ENCODE measurements at regions not wholly inside any gene's neighbourhood (a gene's known extent, or its start where the extent isn't known, plus 50 kb on each side); places are given as distances from the start of the nearest gene placed in this dataset.

- H3K27ac ChIP-seq (ENCODE audit: control insufficient read depth, insufficient read depth, low read length), result no peak overlapping the region
- dilution Hi-C loops (cut with MboI; ENCODE audit: extremely low pct_ligation_motif_present, low sequenced_read_pairs), result no loop called here
- no peak for DNase-seq (ENCODE audit: low read depth, low spot score)
- no peaks in the 10 kb centered on the region for H3K27me3 ChIP-seq (ENCODE audit: control insufficient read depth, extremely low read depth, insufficient read depth, low read length)
- H3K9me1 ChIP-seq (ENCODE audit: control insufficient read depth, extremely low read depth, insufficient read depth, low read length), result no peaks in the 10 kb centered on the region
- H3K79me2 ChIP-seq (ENCODE audit: control insufficient read depth, insufficient read depth, low read length), result no peaks in the 10 kb centered on the region
- no peaks in the 10 kb centered on the region for H3K9me3 ChIP-seq (ENCODE audit: control insufficient read depth, low read depth, low read length)
- H3K4me3 ChIP-seq (ENCODE audit: control insufficient read depth in 2 of 3, extremely low read depth in 1 of 3, insufficient read depth in 2 of 3, low read depth in 1 of 3, low read length in 3 of 3), result no peak overlapping the region
- H4K20me1 ChIP-seq (ENCODE audit: control insufficient read depth, extremely low read depth, insufficient read depth, low read length), result no peaks in the 10 kb centered on the region
- H3K4me1 ChIP-seq (ENCODE audit: control insufficient read depth, extremely low read depth, insufficient read depth, low read length), result no peaks in the 10 kb centered on the region
- no peaks in the 10 kb centered on the region for H3K36me3 ChIP-seq (ENCODE audit: control insufficient read depth in 2 of 2, extremely low read depth in 1 of 2, insufficient read depth in 2 of 2, low read length in 2 of 2)
- TF ChIP-seq EZH2 (IDR thresholded peaks at IDR 0.05; ENCODE audit: low read length), result no peak
- no peak for TF ChIP-seq CTCF (optimal IDR thresholded peaks at IDR 0.05 in 1 of 3, IDR thresholded peaks at IDR 0.05 in 1 of 3, conservative IDR thresholded peaks at IDR 0.05 in 1 of 3; ENCODE audit: extremely low read depth in 1 of 3, insufficient read depth in 2 of 3, low read length in 3 of 3)
- H2AFZ ChIP-seq (ENCODE audit: control insufficient read depth, low read length), result no peak overlapping the region
- no peak overlapping the region for H3K4me2 ChIP-seq (ENCODE audit: control insufficient read depth, extremely low read depth, insufficient read depth, low read depth, low read length)
- FAIRE-seq, result no peak
- H3K9ac ChIP-seq (ENCODE audit: control insufficient read depth, extremely low read depth, insufficient read depth, low read length), result no peak overlapping the region
Observed at GRCh38 chr21:28380241-28380640, 612.4 kb downstream of the LTN1 start.

- Histone ChIP-seq H3K4me3 (ENCODE audit: control insufficient read depth in 2 of 3, extremely low read depth in 1 of 3, insufficient read depth in 2 of 3, low read depth in 1 of 3, low read length in 3 of 3) (no peak overlapping the region), H3K9me3 (ENCODE audit: control insufficient read depth, low read depth, low read length) (no peaks in the 10 kb centered on the region), H3K9me1 (ENCODE audit: control insufficient read depth, extremely low read depth, insufficient read depth, low read length) (no peaks in the 10 kb centered on the region), H3K79me2 (ENCODE audit: control insufficient read depth, insufficient read depth, low read length) (no peaks in the 10 kb centered on the region), H3K27ac (ENCODE audit: control insufficient read depth, insufficient read depth, low read length) (no peak overlapping the region), H3K27me3 (ENCODE audit: control insufficient read depth, extremely low read depth, insufficient read depth, low read length) (no peaks in the 10 kb centered on the region), H3K9ac (ENCODE audit: control insufficient read depth, extremely low read depth, insufficient read depth, low read length) (no peak overlapping the region), H4K20me1 (ENCODE audit: control insufficient read depth, extremely low read depth, insufficient read depth, low read length) (no peaks in the 10 kb centered on the region), H3K4me1 (ENCODE audit: control insufficient read depth, extremely low read depth, insufficient read depth, low read length) (no peaks in the 10 kb centered on the region), H3K36me3 (ENCODE audit: control insufficient read depth in 2 of 2, extremely low read depth in 1 of 2, insufficient read depth in 2 of 2, low read length in 2 of 2) (no peaks in the 10 kb centered on the region), H3K4me2 (ENCODE audit: control insufficient read depth, extremely low read depth, insufficient read depth, low read depth, low read length) (no peak overlapping the region), H2AFZ (ENCODE audit: control insufficient read depth, low read length) (no peak overlapping the region)
- FAIRE-seq (no peak), DNase-seq (ENCODE audit: low read depth, low spot score) (no peak)
- dilution Hi-C loops (cut with MboI; ENCODE audit: extremely low pct_ligation_motif_present, low sequenced_read_pairs), result no loop called here
- TF ChIP-seq CTCF (optimal IDR thresholded peaks at IDR 0.05 in 1 of 3, IDR thresholded peaks at IDR 0.05 in 1 of 3, conservative IDR thresholded peaks at IDR 0.05 in 1 of 3; ENCODE audit: extremely low read depth in 1 of 3, insufficient read depth in 2 of 3, low read length in 3 of 3), result no peak
- no peak for TF ChIP-seq EZH2 (IDR thresholded peaks at IDR 0.05; ENCODE audit: low read length)
Observed at GRCh38 chr21:28378026-28378425, 614.7 kb downstream of the LTN1 start.
